Gastrocnemius medialis (tissue), 4 donors: ENCODE measurements at regions not wholly inside any gene's neighbourhood (a gene's known extent, or its start where the extent isn't known, plus 50 kb on each side); places are given as distances from the start of the nearest gene placed in this dataset.

Source experiments
- ATAC-seq, 2 donors: fragments of 150-250 bp; one replicate each; pipeline ENCODE4 v1.9.1; 2016
- DNase-seq, 2 donors: peaks; one replicate each; pipeline ENCODE4 v3.0.0-alpha.2; 2019
- H3K27ac ChIP-seq, 4 donors: fragments of 200-600 bp; sonication (generic); 1 replicate in 1 of 4; 2 replicates in 3 of 4; pipeline ENCODE4 v1.5.1; 2016 to 2018; ENCODE audit warnings: mild to moderate bottlenecking in 2 of 4, moderate library complexity in 1 of 4
- H3K27me3 ChIP-seq, 3 donors: fragments of 200-600 bp; sonication (generic) in 2 of 3; 1 replicate in 1 of 3; 2 replicates in 2 of 3; pipeline versions ENCODE4 v1.5.1 to v1.6.0; 2016 to 2019; ENCODE audit warnings: mild to moderate bottlenecking in 1 of 3, moderate library complexity in 1 of 3
- H3K36me3 ChIP-seq, 2 donors: fragments of 200-600 bp; sonication (generic) in 1 of 2; one replicate each; pipeline ENCODE4 v1.5.1; 2017 to 2018
- H3K4me1 ChIP-seq, 2 donors: fragments of 200-600 bp; sonication (generic) in 1 of 2; one replicate each; pipeline ENCODE4 v1.5.1; 2016 to 2017; ENCODE audit warnings: mild to moderate bottlenecking in 2 of 2
- H3K4me3 ChIP-seq, 4 donors: fragments of 200-600 bp; sonication (generic) in 3 of 4; 1 replicate in 1 of 4; 2 replicates in 3 of 4; pipeline ENCODE4 v1.5.1; 2016 to 2019; ENCODE audit warnings: mild to moderate bottlenecking in 2 of 4
- H3K9me3 ChIP-seq, 3 donors: fragments of 200-600 bp; sonication (generic) in 2 of 3; 1 replicate in 1 of 3; 2 replicates in 2 of 3; pipeline ENCODE4 v1.5.1; 2016 to 2019
- POLR2A ChIP-seq, 2 donors: fragments of 450-650 bp; IDR thresholded peaks; one replicate each; pipeline ENCODE4 v1.6.1; 2017; ENCODE audit warnings: antibody characterized with exemption in 2 of 2, mild to moderate bottlenecking in 2 of 2, moderate library complexity in 2 of 2
- in situ Hi-C, 4 donors: fragments of 200-750 bp; cut with MboI; loops; one replicate each; pipeline versions ENCODE4 v1.15.0 to v1.8.0; 2017; ENCODE audit warnings: low sequenced_read_pairs in 4 of 4
- intact Hi-C: fragments of 100-400 bp; cut with DNase I; formaldehyde crosslinking; loops from one replicate; pipeline ENCODE4 v1.15.1; 2023; ENCODE audit warnings: low total_unique reads
- TF ChIP-seq, protein P1 (sequence below), 5 experiments: fragments of 450-650 bp in 3 of 5; fragments of 200-600 bp in 2 of 5; sonication (generic) in 2 of 5; IDR thresholded peaks in 4 of 5; conservative IDR thresholded peaks in 1 of 5; 1 replicate in 4 of 5; 2 replicates in 1 of 5; pipeline ENCODE4 v1.5.1; 2016 to 2019; ENCODE audit warnings: antibody characterized with exemption in 5 of 5, mild to moderate bottlenecking in 3 of 5, moderate library complexity in 3 of 5

DNA sequence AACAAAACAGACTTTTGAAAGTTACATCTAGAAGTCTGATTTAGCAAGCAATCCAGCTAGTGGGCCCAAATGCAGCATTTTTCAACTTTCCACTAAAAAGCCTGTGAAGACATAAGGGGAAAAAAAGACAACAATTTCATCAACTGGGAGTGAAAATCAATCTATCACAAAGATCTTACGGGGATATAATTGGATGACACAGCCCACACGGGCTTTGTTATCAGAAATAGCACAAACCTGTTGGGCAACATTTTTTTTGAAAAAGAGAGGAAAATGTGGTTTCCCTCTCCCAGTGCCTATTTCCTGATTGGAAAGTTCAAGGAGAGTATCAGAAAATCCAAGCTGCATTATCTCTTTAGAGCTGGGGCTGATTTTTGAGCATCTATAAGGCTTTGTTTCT is 132.7 kb downstream of the EVA1A start:
- no peak overlapping the region for H3K27ac ChIP-seq
- H3K9me3 ChIP-seq: no peaks in the 10 kb centered on the region
- peaks cover 13 to 15% of the 10 kb centered on the region in 2 donors for H3K4me1 ChIP-seq
- ATAC-seq (no peak), DNase-seq (no peak)
- TF ChIP-seq POLR2A (IDR thresholded peaks at IDR 0.05): no peak
- TF ChIP-seq, protein P1, sequence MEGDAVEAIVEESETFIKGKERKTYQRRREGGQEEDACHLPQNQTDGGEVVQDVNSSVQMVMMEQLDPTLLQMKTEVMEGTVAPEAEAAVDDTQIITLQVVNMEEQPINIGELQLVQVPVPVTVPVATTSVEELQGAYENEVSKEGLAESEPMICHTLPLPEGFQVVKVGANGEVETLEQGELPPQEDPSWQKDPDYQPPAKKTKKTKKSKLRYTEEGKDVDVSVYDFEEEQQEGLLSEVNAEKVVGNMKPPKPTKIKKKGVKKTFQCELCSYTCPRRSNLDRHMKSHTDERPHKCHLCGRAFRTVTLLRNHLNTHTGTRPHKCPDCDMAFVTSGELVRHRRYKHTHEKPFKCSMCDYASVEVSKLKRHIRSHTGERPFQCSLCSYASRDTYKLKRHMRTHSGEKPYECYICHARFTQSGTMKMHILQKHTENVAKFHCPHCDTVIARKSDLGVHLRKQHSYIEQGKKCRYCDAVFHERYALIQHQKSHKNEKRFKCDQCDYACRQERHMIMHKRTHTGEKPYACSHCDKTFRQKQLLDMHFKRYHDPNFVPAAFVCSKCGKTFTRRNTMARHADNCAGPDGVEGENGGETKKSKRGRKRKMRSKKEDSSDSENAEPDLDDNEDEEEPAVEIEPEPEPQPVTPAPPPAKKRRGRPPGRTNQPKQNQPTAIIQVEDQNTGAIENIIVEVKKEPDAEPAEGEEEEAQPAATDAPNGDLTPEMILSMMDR (IDR thresholded peaks at IDR 0.05 in 4 of 5, conservative IDR thresholded peaks at IDR 0.05 in 1 of 5): no peak
- no peak overlapping the region for H3K4me3 ChIP-seq
- H3K27me3 ChIP-seq: no peaks in the 10 kb centered on the region
- in situ Hi-C loops (no loop called here), intact Hi-C loops (no loop called here)
- no peaks in the 10 kb centered on the region for H3K36me3 ChIP-seq

DNA sequence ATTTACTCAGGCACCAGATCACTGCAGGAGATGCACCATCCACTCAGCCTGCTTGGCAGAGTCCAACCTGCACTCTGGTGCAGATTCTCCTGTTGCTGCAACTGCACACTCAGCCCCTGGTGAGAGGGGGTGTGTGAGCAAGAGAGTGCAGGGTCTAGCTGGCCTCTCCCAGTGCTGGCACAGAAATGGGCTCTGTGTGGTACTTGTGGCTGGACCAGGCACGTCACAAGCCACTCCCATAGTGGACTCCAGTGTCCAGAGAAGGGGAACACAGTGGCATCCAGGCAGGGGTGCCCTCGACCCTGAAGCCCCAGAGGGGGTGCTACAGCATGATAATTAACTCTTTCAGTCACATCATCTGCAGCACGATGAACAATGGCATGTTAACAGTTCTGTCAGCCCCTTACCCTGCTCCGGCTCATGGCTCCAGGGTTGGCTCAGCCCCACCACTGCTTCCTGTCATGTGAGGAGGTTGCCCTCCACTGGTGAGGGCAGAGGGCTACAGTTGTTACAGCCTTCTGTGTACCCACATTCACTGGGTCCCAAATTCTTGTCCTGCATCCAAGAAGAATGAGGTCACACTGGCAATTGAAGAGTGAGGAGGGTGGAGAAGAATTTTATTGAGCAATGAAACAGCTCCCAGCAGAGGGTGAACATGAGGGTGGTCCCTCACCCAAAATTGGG is 135.7 kb downstream of the EVA1A start:
- intact Hi-C loops (no loop called here), in situ Hi-C loops (loop anchor here in 1 of 4 donors (25.0 kb wide), 1 partner anchor 363 kb away; no protein-coding TSS in a partner anchor)
- Histone ChIP-seq H3K27me3 (no peaks in the 10 kb centered on the region), H3K27ac (no peak overlapping the region), H3K4me3 (no peak overlapping the region), H3K9me3 (no peaks in the 10 kb centered on the region), H3K4me1 (peaks cover 12% of the 10 kb centered on the region in 2 donors), H3K36me3 (no peaks in the 10 kb centered on the region)
- ATAC-seq: no peak
- TF ChIP-seq, protein P1 (IDR thresholded peaks at IDR 0.05 in 4 of 5, conservative IDR thresholded peaks at IDR 0.05 in 1 of 5): no peak
- TF ChIP-seq POLR2A (IDR thresholded peaks at IDR 0.05): no peak
- no peak for DNase-seq

DNA sequence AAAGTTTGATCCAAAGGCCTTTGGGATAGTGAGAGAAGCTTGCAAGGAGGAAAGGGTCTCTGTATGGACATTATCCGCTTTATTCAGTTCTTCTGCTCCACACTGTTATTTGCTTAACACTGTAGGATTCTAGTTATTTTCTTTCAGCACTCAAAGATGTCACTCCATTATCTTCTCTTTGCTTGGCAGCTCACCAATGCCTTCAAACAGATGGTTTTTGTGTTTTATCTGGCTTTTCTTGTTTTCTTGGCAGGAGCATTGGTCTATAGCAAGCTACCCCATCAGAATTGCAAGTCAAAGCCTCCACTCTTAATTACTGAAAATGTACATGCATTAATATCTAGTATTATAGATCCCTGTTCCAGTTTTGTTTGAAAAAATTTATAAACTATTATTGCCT is 138.8 kb downstream of the EVA1A start:
- Histone ChIP-seq H3K36me3 (no peaks in the 10 kb centered on the region), H3K27ac (no peak overlapping the region), H3K4me3 (no peak overlapping the region), H3K9me3 (no peaks in the 10 kb centered on the region), H3K4me1 (no peaks in the 10 kb centered on the region), H3K27me3 (no peaks in the 10 kb centered on the region)
- no peak for DNase-seq
- ATAC-seq: no peak
- in situ Hi-C loops (loop anchor here in 1 of 4 donors (25.0 kb wide), 1 partner anchor 360 kb away; no protein-coding TSS in a partner anchor), intact Hi-C loops (no loop called here)
- TF ChIP-seq POLR2A (IDR thresholded peaks at IDR 0.05): no peak
- TF ChIP-seq, protein P1 (IDR thresholded peaks at IDR 0.05 in 4 of 5, conservative IDR thresholded peaks at IDR 0.05 in 1 of 5): no peak

DNA sequence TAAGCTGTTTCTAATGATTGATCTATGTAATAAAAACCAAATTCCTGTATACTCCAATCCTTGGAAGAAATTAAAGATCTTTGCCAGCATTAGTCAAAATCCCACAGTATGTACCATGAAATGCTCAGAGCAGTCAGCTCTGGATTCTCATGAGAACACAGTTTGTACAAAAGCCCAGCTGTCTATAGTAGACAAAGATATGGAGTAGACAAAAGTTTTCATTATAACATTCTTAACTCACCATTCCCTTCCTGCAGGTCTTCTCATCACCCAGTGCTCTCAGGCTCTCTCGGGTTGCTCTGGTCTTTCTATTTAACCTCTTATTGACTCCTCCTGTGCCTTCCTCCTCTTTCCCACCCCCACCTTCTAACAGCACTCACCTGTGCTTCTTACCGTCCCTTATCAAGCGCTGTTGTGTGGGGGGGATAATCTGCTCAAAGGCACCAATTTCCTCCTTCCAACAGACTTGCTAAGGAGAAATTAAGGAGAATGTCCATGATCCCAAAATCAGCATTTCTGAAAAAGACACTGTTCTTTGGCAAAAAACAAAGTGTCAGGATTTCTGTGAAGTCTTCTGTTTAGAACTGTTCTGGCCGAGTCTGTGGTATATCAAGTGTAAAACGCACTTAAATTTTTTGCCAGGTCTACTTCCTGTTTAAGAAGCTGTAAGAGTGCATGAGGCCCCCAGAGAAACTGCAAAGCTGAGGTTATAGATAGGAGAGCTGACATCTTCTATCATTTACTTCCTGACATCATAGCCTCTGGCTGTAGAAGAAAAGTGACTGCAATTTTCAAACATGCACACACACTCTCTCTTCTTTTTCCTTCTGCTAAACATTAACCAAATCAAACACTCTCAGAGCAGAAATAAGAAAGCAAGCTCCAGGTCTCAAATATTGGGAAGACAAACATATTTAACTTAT is 144.1 kb downstream of the EVA1A start:
- in situ Hi-C loops (loop anchor here in 2 of 4 donors (10.0 to 25.0 kb wide), 2 partner anchors 354 to 502 kb away; no protein-coding TSS in a partner anchor), intact Hi-C loops (no loop called here)
- DNase-seq (no peak), ATAC-seq (no peak)
- no peaks in the 10 kb centered on the region for H3K36me3 ChIP-seq
- no peak overlapping the region for H3K27ac ChIP-seq
- no peaks in the 10 kb centered on the region for H3K4me1 ChIP-seq
- H3K27me3 ChIP-seq: no peaks in the 10 kb centered on the region
- TF ChIP-seq, protein P1 (IDR thresholded peaks at IDR 0.05 in 4 of 5, conservative IDR thresholded peaks at IDR 0.05 in 1 of 5): no peak
- no peak for TF ChIP-seq POLR2A (IDR thresholded peaks at IDR 0.05)
- H3K9me3 ChIP-seq: no peaks in the 10 kb centered on the region
- H3K4me3 ChIP-seq: no peak overlapping the region
